ENCODE measurements at regions not wholly inside any gene's neighbourhood (a gene's known extent, or its start where the extent isn't known, plus 50 kb on each side); places are given as distances from the start of the nearest gene placed in this dataset.

DNA sequence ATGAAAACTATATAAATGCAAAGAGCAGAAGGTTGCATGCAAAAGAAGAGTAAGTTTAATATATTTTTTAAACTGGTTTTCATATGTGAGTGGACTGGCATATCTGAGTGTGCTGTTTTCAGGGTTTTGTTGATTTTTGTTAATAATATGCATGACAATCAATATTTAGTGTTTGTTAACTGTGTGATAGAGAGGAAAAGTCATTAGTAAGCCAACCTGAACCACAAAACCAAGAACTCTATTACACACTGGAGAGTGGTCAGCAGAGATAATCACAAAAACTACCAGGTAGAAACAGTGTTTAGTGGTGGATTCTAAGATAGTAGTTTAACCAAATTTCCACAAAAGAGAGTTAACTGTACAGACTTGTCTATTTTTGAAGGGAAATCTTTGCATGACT lies 396.9 kb downstream of the GASK1B start:
- Histone ChIP-seq H3K9me2 (ENCODE audit: insufficient read depth) (peaks cover 3% of the 10 kb centered on the region; the same call in 1 of the 2 replicates), H3K36me3 (ENCODE audit: insufficient read depth) (no peaks in the 10 kb centered on the region), H3F3A (replicated peaks; ENCODE audit: low read depth) (no peaks in the 10 kb centered on the region), H3K27me3 (ENCODE audit: insufficient read depth) (no peaks in the 10 kb centered on the region), H3K79me2 (replicated peaks; ENCODE audit: insufficient read depth) (no peaks in the 10 kb centered on the region), H2AFZ (no peak overlapping the region), H3K4me1 (ENCODE audit: insufficient read depth) (no peaks in the 10 kb centered on the region), H4K20me1 (replicated peaks; ENCODE audit: insufficient read depth) (no peaks in the 10 kb centered on the region), H3K27ac (ENCODE audit: low read depth) (no peak overlapping the region), H3K4me3 (no peak overlapping the region), H3K4me2 (no peak overlapping the region)
- TF ChIP-seq CREB1 (CRISPR knock-in tag; IDR thresholded peaks at IDR 0.05; ENCODE audit: low read depth), result no peak
- TF ChIP-seq, protein P1, sequence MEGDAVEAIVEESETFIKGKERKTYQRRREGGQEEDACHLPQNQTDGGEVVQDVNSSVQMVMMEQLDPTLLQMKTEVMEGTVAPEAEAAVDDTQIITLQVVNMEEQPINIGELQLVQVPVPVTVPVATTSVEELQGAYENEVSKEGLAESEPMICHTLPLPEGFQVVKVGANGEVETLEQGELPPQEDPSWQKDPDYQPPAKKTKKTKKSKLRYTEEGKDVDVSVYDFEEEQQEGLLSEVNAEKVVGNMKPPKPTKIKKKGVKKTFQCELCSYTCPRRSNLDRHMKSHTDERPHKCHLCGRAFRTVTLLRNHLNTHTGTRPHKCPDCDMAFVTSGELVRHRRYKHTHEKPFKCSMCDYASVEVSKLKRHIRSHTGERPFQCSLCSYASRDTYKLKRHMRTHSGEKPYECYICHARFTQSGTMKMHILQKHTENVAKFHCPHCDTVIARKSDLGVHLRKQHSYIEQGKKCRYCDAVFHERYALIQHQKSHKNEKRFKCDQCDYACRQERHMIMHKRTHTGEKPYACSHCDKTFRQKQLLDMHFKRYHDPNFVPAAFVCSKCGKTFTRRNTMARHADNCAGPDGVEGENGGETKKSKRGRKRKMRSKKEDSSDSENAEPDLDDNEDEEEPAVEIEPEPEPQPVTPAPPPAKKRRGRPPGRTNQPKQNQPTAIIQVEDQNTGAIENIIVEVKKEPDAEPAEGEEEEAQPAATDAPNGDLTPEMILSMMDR (conservative IDR thresholded peaks at IDR 0.05; ENCODE audit: low read depth in 2 of 2), result no peak
- DNase-seq (ENCODE audit: low spot score) (no peak), ATAC-seq (no peak)
- no peaks in the 10 kb centered on the region for H3K27me3 Mint-ChIP-seq (ENCODE audit: insufficient read depth, low read depth, poor library complexity)
- H3K27ac Mint-ChIP-seq, result no peak overlapping the region
- H3K4me1 Mint-ChIP-seq, result no peaks in the 10 kb centered on the region
- no peaks in the 10 kb centered on the region for H3K9me3 Mint-ChIP-seq
- H3K4me3 Mint-ChIP-seq, result no peak overlapping the region
- H3K36me3 Mint-ChIP-seq (ENCODE audit: low read depth), result no peaks in the 10 kb centered on the region

DNA sequence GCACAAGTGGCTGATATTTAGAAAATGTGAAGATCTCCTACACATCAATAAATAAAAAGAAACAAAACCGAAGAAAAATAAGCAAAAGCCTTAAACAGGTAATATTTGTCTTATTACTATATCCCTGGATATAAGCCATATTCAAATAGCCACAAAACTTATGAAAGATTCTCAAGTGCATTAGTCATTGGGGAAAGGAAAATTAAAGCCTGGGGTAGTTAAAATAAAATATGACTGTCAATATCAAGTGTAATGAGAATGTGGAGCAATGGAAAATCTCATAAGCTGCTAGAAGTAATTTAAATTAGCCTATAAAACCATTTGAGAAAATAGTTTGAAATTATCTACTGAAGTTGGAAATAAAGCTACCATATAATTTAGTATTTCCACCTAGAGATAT lies 399.9 kb downstream of the GASK1B start:
- H3K27ac Mint-ChIP-seq, result no peak overlapping the region
- TF ChIP-seq, protein P1 (conservative IDR thresholded peaks at IDR 0.05; ENCODE audit: low read depth in 2 of 2), result no peak
- TF ChIP-seq, protein P2, sequence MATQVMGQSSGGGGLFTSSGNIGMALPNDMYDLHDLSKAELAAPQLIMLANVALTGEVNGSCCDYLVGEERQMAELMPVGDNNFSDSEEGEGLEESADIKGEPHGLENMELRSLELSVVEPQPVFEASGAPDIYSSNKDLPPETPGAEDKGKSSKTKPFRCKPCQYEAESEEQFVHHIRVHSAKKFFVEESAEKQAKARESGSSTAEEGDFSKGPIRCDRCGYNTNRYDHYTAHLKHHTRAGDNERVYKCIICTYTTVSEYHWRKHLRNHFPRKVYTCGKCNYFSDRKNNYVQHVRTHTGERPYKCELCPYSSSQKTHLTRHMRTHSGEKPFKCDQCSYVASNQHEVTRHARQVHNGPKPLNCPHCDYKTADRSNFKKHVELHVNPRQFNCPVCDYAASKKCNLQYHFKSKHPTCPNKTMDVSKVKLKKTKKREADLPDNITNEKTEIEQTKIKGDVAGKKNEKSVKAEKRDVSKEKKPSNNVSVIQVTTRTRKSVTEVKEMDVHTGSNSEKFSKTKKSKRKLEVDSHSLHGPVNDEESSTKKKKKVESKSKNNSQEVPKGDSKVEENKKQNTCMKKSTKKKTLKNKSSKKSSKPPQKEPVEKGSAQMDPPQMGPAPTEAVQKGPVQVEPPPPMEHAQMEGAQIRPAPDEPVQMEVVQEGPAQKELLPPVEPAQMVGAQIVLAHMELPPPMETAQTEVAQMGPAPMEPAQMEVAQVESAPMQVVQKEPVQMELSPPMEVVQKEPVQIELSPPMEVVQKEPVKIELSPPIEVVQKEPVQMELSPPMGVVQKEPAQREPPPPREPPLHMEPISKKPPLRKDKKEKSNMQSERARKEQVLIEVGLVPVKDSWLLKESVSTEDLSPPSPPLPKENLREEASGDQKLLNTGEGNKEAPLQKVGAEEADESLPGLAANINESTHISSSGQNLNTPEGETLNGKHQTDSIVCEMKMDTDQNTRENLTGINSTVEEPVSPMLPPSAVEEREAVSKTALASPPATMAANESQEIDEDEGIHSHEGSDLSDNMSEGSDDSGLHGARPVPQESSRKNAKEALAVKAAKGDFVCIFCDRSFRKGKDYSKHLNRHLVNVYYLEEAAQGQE (IDR thresholded peaks at IDR 0.05; ENCODE audit: unreplicated experiment), result no peak
- no peak for TF ChIP-seq ZNF331 (CRISPR knock-in tag; IDR thresholded peaks at IDR 0.05; ENCODE audit: low read depth)
- TF ChIP-seq ZNF114 (CRISPR knock-in tag; IDR thresholded peaks at IDR 0.05), result no peak
- TF ChIP-seq EZH2 (IDR thresholded peaks at IDR 0.05; ENCODE audit: low read depth, unreplicated experiment), result no peak
- no peak for TF ChIP-seq CREB1 (CRISPR knock-in tag; IDR thresholded peaks at IDR 0.05; ENCODE audit: low read depth)
- TF ChIP-seq EZH2phosphoT487 (IDR thresholded peaks at IDR 0.05; ENCODE audit: unreplicated experiment), result no peak
- TF ChIP-seq, protein P3, sequence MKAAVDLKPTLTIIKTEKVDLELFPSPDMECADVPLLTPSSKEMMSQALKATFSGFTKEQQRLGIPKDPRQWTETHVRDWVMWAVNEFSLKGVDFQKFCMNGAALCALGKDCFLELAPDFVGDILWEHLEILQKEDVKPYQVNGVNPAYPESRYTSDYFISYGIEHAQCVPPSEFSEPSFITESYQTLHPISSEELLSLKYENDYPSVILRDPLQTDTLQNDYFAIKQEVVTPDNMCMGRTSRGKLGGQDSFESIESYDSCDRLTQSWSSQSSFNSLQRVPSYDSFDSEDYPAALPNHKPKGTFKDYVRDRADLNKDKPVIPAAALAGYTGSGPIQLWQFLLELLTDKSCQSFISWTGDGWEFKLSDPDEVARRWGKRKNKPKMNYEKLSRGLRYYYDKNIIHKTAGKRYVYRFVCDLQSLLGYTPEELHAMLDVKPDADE (IDR thresholded peaks at IDR 0.05), result no peak
- no peak for TF ChIP-seq STAT1 (IDR thresholded peaks at IDR 0.05; ENCODE audit: unreplicated experiment)
- no peak for TF ChIP-seq POLR2AphosphoS5 (IDR thresholded peaks at IDR 0.05; ENCODE audit: low read depth)
- no peak for TF ChIP-seq JUNB (IDR thresholded peaks at IDR 0.05; ENCODE audit: unreplicated experiment)
- no peak for TF ChIP-seq NANOG (IDR thresholded peaks at IDR 0.05; ENCODE audit: borderline replicate concordance)

More for the DNA sequence above, 399.9 kb downstream of the GASK1B start:
- no peak overlapping the region for H3K4me2 ChIP-seq
- no peaks in the 10 kb centered on the region for H3K27me3 ChIP-seq (ENCODE audit: insufficient read depth)
- DNase-seq (ENCODE audit: low spot score) (no peak), ATAC-seq (no peak)
- Mint-ChIP-seq H3K36me3 (ENCODE audit: low read depth) (no peaks in the 10 kb centered on the region), H3K9me3 (no peaks in the 10 kb centered on the region), H3K4me3 (no peak overlapping the region), H3K27me3 (ENCODE audit: insufficient read depth, low read depth, poor library complexity) (no peaks in the 10 kb centered on the region), H3K4me1 (no peaks in the 10 kb centered on the region)
- H2AFZ ChIP-seq, result no peak overlapping the region
- no peaks in the 10 kb centered on the region for H4K20me1 ChIP-seq (replicated peaks; ENCODE audit: insufficient read depth)
- no peak overlapping the region for H3K27ac ChIP-seq (ENCODE audit: low read depth)
- no peaks in the 10 kb centered on the region for H3K79me2 ChIP-seq (replicated peaks; ENCODE audit: insufficient read depth)
- no peak overlapping the region for H3K4me3 ChIP-seq
- no peaks in the 10 kb centered on the region for H3K4me1 ChIP-seq (ENCODE audit: insufficient read depth)
- H3F3A ChIP-seq (replicated peaks; ENCODE audit: low read depth), result no peaks in the 10 kb centered on the region
- H3K36me3 ChIP-seq (ENCODE audit: insufficient read depth), result no peaks in the 10 kb centered on the region
- H3K9me2 ChIP-seq (ENCODE audit: insufficient read depth), result no peaks in the 10 kb centered on the region
